ENCODE measurements at regions not wholly inside any gene's neighbourhood (a gene's known extent, or its start where the extent isn't known, plus 50 kb on each side); places are given as distances from the start of the nearest gene placed in this dataset.

DNA sequence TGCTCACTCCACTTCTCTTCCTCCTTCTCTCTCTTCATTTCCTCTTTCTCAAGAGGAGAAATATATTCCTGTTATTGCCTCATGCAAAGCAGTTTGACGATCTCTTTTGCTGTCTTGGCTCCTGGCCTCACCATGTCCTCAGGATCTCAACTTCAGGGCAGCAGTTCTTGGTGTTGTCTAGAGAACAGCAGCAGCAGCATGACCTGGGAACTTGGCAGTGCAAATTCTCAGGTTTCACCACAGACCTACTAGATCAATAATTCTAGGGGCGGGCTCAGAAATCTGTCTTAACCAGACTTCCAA lies 193.4 kb upstream of the EDNRA start:
- no peak for TF ChIP-seq ZC3H10 (CRISPR knock-in tag; IDR thresholded peaks at IDR 0.05)
- TF ChIP-seq, protein P1, sequence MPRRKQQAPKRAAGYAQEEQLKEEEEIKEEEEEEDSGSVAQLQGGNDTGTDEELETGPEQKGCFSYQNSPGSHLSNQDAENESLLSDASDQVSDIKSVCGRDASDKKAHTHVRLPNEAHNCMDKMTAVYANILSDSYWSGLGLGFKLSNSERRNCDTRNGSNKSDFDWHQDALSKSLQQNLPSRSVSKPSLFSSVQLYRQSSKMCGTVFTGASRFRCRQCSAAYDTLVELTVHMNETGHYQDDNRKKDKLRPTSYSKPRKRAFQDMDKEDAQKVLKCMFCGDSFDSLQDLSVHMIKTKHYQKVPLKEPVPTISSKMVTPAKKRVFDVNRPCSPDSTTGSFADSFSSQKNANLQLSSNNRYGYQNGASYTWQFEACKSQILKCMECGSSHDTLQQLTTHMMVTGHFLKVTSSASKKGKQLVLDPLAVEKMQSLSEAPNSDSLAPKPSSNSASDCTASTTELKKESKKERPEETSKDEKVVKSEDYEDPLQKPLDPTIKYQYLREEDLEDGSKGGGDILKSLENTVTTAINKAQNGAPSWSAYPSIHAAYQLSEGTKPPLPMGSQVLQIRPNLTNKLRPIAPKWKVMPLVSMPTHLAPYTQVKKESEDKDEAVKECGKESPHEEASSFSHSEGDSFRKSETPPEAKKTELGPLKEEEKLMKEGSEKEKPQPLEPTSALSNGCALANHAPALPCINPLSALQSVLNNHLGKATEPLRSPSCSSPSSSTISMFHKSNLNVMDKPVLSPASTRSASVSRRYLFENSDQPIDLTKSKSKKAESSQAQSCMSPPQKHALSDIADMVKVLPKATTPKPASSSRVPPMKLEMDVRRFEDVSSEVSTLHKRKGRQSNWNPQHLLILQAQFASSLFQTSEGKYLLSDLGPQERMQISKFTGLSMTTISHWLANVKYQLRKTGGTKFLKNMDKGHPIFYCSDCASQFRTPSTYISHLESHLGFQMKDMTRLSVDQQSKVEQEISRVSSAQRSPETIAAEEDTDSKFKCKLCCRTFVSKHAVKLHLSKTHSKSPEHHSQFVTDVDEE (CRISPR knock-in tag; IDR thresholded peaks at IDR 0.05), result no peak
- no peak for TF ChIP-seq ZFP30 (CRISPR knock-in tag; IDR thresholded peaks at IDR 0.05)
- TF ChIP-seq, protein P2, sequence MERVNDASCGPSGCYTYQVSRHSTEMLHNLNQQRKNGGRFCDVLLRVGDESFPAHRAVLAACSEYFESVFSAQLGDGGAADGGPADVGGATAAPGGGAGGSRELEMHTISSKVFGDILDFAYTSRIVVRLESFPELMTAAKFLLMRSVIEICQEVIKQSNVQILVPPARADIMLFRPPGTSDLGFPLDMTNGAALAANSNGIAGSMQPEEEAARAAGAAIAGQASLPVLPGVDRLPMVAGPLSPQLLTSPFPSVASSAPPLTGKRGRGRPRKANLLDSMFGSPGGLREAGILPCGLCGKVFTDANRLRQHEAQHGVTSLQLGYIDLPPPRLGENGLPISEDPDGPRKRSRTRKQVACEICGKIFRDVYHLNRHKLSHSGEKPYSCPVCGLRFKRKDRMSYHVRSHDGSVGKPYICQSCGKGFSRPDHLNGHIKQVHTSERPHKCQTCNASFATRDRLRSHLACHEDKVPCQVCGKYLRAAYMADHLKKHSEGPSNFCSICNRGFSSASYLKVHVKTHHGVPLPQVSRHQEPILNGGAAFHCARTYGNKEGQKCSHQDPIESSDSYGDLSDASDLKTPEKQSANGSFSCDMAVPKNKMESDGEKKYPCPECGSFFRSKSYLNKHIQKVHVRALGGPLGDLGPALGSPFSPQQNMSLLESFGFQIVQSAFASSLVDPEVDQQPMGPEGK (CRISPR knock-in tag; IDR thresholded peaks at IDR 0.05; ENCODE audit: borderline replicate concordance), result no peak
